ENCODE measurements at regions not wholly inside any gene's neighbourhood (a gene's known extent, or its start where the extent isn't known, plus 50 kb on each side); places are given as distances from the start of the nearest gene placed in this dataset.

- peak in 1 of 2 donors; percentile 34 for DNase-seq (ENCODE audit: low read depth in 2 of 2)
Measured at GRCh38 chr10:127797339-127797738, 60.4 kb downstream of the FOXI2 start.

GRCh38 chr10:127798111-127798510 lies 61.1 kb downstream of the FOXI2 start:
- peak; percentile 77 to 78 for DNase-seq (ENCODE audit: low read depth in 2 of 2)

GRCh38 chr10:127801302-127801701 lies 64.3 kb downstream of the FOXI2 start:
- no peak for DNase-seq (ENCODE audit: low read depth in 2 of 2)

- DNase-seq (ENCODE audit: low read depth in 2 of 2) = no peak
Measured at GRCh38 chr10:127802531-127803095, 65.6 kb downstream of the FOXI2 start.

- DNase-seq (ENCODE audit: low read depth in 2 of 2) = no peak
Measured at GRCh38 chr10:127804696-127805095, 67.7 kb downstream of the FOXI2 start.

GRCh38 chr10:127805950-127806349 lies 69.0 kb downstream of the FOXI2 start:
- DNase-seq (ENCODE audit: low read depth in 2 of 2) = no peak

GRCh38 chr10:127812041-127812440 lies 75.1 kb downstream of the FOXI2 start:
- no peak for DNase-seq (ENCODE audit: low read depth in 2 of 2)

- peak; percentile 16 to 24 for DNase-seq (ENCODE audit: low read depth in 2 of 2)
Measured at GRCh38 chr10:127813290-127813689, 76.3 kb downstream of the FOXI2 start.

GRCh38 chr10:127815147-127815546 lies 77.6 kb downstream of the CLRN3 start:
- DNase-seq (ENCODE audit: low read depth in 2 of 2) = peak in 1 of 2 donors; percentile 20

GRCh38 chr10:127824826-127825225 lies 67.9 kb downstream of the CLRN3 start:
- DNase-seq (ENCODE audit: low read depth in 2 of 2) = no peak

GRCh38 chr10:127826154-127826725 lies 66.5 kb downstream of the CLRN3 start:
- no peak for DNase-seq (ENCODE audit: low read depth in 2 of 2)

GRCh38 chr10:127827354-127828140 lies 65.2 kb downstream of the CLRN3 start:
- DNase-seq (ENCODE audit: low read depth in 2 of 2) = no peak

Measured in dermis microvascular lymphatic vessel endothelial cell (primary cell).